ENCODE measurements at regions not wholly inside any gene's neighbourhood (a gene's known extent, or its start where the extent isn't known, plus 50 kb on each side); places are given as distances from the start of the nearest gene placed in this dataset.

- Histone ChIP-seq H3K4me1 (no peaks in the 10 kb centered on the region), H3K4me3 (no peak overlapping the region), H3K36me3 (no peaks in the 10 kb centered on the region), H3K27ac (replicated peaks in 1 of 4) (no peak overlapping the region), H3K9me3 (no peaks in the 10 kb centered on the region), H3K27me3 (no peaks in the 10 kb centered on the region)
- intact Hi-C loops (cut with DNase I): no loop called here
- DNase-seq (ENCODE audit: extremely low spot score): no peak
- WGBS: 92% methylated on average over 17 of the region's 17 CpGs
- TF ChIP-seq POLR2A (IDR thresholded peaks at IDR 0.05; ENCODE audit: low read depth) (no peak), POLR2AphosphoS5 (IDR thresholded peaks at IDR 0.05) (no peak), EP300 (IDR thresholded peaks at IDR 0.05) (no peak), CTCF (IDR thresholded peaks at IDR 0.05) (no peak)
These were observed 351.7 kb upstream of the MYT1L start for GRCh38 chr2:2682700-2683342.

DNA sequence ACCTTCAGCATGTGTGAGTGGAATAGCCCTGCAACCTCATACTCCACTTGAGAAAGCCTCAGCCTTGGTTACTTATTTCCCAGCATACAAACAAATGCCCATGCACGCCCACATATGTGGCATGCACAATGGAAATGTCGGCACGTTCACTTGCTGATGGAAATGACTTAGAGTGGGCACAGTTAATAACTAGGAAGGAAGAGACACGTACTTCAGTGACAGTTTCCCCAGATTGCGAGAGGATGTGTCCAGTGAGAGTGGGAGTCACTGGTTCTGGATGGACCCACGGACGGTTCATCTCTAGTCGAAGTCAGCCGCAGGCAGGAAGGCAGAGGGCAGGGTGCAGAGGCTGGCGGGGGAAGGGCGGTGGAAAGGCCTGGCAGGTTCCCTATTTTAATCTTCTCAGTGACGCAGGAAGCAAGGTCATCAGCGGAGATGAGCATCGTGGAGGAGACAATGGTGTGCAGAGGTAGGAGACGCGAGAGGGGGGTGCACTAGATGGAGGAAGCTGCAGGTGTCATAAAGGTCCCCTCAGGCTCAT, 350.7 kb upstream of the MYT1L start:
- Histone ChIP-seq H3K4me3 (no peak overlapping the region), H3K9me3 (no peaks in the 10 kb centered on the region), H3K36me3 (no peaks in the 10 kb centered on the region), H3K4me1 (no peaks in the 10 kb centered on the region), H3K27ac (replicated peaks in 1 of 4) (no peak overlapping the region), H3K27me3 (no peaks in the 10 kb centered on the region)
- TF ChIP-seq POLR2A (IDR thresholded peaks at IDR 0.05; ENCODE audit: low read depth) (no peak), CTCF (IDR thresholded peaks at IDR 0.05) (no peak), POLR2AphosphoS5 (IDR thresholded peaks at IDR 0.05) (no peak), EP300 (IDR thresholded peaks at IDR 0.05) (no peak)
- DNase-seq (ENCODE audit: extremely low spot score): no peak
- WGBS: 79% methylated on average over 16 of the region's 16 CpGs
- intact Hi-C loops (cut with DNase I): no loop called here

GRCh38 chr2:2681085-2681484, 350.0 kb upstream of the MYT1L start:
- H3K9me3 ChIP-seq: no peaks in the 10 kb centered on the region
- no peak for DNase-seq (ENCODE audit: extremely low spot score)
- no peak overlapping the region for H3K27ac ChIP-seq (replicated peaks in 1 of 4)
- H3K4me1 ChIP-seq: no peaks in the 10 kb centered on the region
- no peaks in the 10 kb centered on the region for H3K36me3 ChIP-seq
- WGBS: 89% methylated on average over 4 of the region's 4 CpGs
- no peak overlapping the region for H3K4me3 ChIP-seq
- no peak for TF ChIP-seq POLR2A (IDR thresholded peaks at IDR 0.05; ENCODE audit: low read depth)
- no peak for TF ChIP-seq POLR2AphosphoS5 (IDR thresholded peaks at IDR 0.05)
- no peak for TF ChIP-seq CTCF (IDR thresholded peaks at IDR 0.05)
- no peak for TF ChIP-seq EP300 (IDR thresholded peaks at IDR 0.05)
- intact Hi-C loops (cut with DNase I): no loop called here
- no peaks in the 10 kb centered on the region for H3K27me3 ChIP-seq

DNA sequence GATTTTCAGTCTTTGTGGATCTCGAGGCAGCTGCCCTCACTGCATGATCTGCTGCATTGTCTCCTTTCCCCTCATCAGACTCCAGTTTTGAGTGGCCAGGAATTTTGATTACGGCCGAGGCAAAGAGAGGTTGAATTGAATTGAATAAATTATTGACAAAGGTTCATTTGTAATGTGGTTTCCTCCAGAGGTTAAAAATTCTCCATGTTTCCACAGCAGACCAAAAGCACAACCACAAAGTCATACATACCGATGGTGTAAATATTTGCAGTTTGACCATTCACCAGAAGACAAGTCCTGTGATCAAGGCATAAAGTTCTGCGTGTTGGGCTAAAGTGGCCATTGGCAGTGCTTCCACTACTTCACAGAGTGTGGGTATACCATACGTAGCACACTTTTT, 343.8 kb upstream of the MYT1L start:
- no peaks in the 10 kb centered on the region for H3K36me3 ChIP-seq
- DNase-seq (ENCODE audit: extremely low spot score): no peak
- intact Hi-C loops (cut with DNase I): no loop called here
- H3K27ac ChIP-seq (replicated peaks in 1 of 4): no peak overlapping the region
- no peaks in the 10 kb centered on the region for H3K9me3 ChIP-seq
- no peaks in the 10 kb centered on the region for H3K4me1 ChIP-seq
- 88% methylated on average over 6 of the region's 6 CpGs for WGBS
- H3K4me3 ChIP-seq: no peak overlapping the region
- TF ChIP-seq CTCF (IDR thresholded peaks at IDR 0.05): no peak
- TF ChIP-seq POLR2AphosphoS5 (IDR thresholded peaks at IDR 0.05): no peak
- TF ChIP-seq POLR2A (IDR thresholded peaks at IDR 0.05; ENCODE audit: low read depth): no peak
- TF ChIP-seq EP300 (IDR thresholded peaks at IDR 0.05): no peak
- no peaks in the 10 kb centered on the region for H3K27me3 ChIP-seq

DNA sequence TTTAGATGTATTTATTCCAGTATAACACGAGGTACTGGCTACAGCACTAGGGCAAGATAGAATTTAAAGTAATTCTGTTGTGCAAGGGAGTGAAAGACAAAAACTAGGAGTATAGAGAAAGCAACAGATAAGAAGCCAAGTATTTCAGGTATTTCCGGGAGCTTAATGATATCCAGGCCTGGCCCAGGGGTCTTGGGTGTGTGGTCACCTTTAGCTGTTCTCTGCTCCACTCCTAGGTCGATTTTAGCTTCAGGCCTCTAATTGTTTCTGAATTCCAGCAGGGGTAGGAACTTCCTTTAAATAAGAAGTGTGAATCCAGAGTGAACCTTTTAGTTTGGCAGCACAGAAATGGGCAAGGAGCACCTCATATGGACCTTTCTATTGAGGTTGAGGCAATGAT, 342.3 kb upstream of the MYT1L start:
- WGBS: 71% methylated on average over 3 of the region's 3 CpGs
- TF ChIP-seq EP300 (IDR thresholded peaks at IDR 0.05) (no peak), CTCF (IDR thresholded peaks at IDR 0.05) (no peak), POLR2AphosphoS5 (IDR thresholded peaks at IDR 0.05) (no peak), POLR2A (IDR thresholded peaks at IDR 0.05; ENCODE audit: low read depth) (no peak)
- Histone ChIP-seq H3K9me3 (no peaks in the 10 kb centered on the region), H3K27me3 (peaks cover 0 to 5% (median 0%) of the 10 kb centered on the region in 4 donors), H3K4me3 (no peak overlapping the region), H3K27ac (replicated peaks in 1 of 4) (no peak overlapping the region), H3K4me1 (no peaks in the 10 kb centered on the region), H3K36me3 (no peaks in the 10 kb centered on the region)
- DNase-seq (ENCODE audit: extremely low spot score): no peak
- intact Hi-C loops (cut with DNase I): no loop called here
